ENCODE measurements at regions not wholly inside any gene's neighbourhood (a gene's known extent, or its start where the extent isn't known, plus 50 kb on each side); places are given as distances from the start of the nearest gene placed in this dataset.
"Not testable (repeated sequence)": the region's sequence is repeated elsewhere in the genome, so short reads cannot be mapped to it uniquely, and the experiment has no call there.

DNA sequence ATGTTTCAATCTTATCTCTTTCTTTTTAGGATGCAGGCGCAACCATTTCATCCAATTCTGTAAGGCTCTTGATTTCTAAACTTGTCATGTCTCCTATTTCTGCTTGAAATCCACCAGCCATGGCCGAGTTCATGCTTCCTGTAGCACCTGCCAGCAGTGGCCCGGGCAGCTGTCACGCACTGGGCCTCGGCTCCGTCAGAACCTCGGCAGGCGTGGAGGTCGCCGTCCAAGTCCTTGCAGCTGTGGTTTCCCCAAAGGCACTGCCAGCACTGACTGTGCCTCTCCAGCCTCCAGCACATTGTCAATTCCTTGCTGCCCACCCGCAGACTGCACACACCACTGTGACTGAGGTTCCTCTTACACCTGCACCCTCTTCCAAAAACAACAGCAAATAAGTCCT lies 188.7 kb upstream of the SALL3 start:
- DNase-seq (ENCODE audit: low spot score): no peak

DNA sequence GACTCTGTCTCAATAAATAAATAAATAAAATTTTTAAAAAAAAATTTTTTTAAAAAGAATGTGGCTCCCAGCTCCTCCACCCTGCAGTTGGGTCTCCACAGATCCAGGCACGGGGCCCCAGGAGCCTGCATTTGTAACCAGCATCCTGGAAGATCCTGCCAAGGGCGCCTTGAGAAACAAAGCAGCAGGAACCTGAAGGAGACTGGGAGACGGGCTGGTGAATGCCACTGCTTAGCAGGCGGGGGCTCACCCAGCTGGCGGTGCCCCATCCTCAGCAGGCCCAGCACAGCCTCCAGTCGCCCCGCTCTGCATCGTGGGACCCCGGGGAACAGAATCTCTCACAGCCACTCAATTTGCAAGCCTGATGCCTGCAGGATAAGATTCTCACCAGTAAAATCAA lies 187.5 kb upstream of the SALL3 start:
- DNase-seq (ENCODE audit: low spot score): no peak

DNA sequence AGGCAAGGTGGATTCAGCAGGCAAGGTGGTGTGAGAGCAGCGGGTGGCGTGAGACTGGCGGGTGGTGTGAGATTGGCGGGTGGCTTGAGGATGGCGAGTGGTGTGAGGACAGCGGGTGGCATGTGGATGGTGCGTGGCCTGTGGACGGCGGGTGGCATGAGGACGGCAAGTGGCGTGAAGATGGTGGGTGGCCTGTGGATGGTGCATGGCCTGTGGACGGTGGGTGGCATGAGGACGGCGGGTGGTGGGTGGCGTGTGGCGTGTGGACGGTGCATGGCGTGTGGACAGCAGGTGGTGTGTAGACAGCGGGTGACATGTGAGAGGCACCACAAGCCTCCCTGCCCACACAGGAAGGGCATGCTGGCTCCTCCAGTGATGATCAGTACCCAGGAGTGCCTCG lies 186.9 kb upstream of the SALL3 start:
- DNase-seq (ENCODE audit: low spot score): no peak

DNA sequence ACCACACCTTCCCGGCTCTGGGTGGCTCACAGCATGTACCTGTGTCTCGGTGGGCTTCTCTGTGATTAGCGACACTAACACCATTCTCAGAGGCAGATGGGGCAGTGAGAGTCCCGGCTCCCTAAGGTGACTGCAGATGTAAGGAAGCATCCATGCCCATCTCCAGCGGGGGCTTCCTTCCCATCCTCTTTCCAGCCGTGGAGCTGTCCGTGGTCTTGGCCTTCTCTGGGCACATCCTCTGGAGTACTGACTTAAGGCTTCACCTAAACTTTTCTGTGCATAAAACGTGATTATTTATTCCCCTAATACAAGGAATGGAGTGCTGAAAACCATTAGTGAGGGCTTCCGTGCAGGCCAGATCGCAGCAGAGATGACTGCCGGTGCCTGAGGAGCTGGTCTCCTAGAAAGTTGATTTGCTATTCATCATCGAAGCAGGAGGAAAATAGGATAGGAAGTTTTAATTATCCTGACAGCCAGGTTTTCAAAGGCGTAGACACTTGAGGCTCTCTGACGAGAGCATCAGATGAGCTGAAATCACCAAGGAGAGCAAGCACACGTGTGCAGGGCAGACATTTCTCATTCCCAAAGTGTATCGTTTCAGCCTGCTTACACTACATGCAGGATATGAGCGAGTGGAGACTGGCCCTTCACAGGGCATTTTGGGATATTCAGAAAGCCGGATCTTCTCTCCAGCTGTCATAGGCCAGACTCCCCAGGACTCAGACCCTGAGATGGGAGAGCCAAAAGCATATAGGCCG lies 186.1 kb upstream of the SALL3 start:
- DNase-seq (ENCODE audit: low spot score): no peak

GRCh38 chr18:78794071-78794430 lies 185.6 kb upstream of the SALL3 start:
- DNase-seq (ENCODE audit: low spot score): no peak

- DNase-seq (ENCODE audit: low spot score): no peak
Measured at GRCh38 chr18:78796693-78797455, 182.7 kb upstream of the SALL3 start.

DNA sequence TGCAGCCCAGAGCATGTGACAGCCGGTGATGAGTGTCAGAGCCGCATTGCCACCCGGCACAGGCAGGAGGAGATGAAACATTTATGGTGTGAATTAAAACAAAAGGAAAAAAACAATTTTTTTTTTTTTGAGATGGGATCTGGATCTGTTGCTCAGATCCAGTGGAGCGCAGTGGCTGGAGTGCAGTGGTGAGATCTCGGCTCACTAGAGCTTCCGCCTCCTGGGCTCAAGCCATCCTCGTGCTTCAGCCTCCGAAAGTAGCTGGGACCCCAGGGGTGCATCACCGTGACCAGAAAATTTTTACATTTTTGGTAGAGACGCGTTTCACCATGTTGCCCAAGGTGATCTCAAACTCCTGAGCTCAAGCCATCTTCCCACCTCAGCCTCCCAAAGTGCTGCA lies 182.1 kb upstream of the SALL3 start:
- no peak for DNase-seq (ENCODE audit: low spot score)

GRCh38 chr18:78798402-78799175 lies 181.0 kb upstream of the SALL3 start:
- DNase-seq (ENCODE audit: low spot score): no peak

DNA sequence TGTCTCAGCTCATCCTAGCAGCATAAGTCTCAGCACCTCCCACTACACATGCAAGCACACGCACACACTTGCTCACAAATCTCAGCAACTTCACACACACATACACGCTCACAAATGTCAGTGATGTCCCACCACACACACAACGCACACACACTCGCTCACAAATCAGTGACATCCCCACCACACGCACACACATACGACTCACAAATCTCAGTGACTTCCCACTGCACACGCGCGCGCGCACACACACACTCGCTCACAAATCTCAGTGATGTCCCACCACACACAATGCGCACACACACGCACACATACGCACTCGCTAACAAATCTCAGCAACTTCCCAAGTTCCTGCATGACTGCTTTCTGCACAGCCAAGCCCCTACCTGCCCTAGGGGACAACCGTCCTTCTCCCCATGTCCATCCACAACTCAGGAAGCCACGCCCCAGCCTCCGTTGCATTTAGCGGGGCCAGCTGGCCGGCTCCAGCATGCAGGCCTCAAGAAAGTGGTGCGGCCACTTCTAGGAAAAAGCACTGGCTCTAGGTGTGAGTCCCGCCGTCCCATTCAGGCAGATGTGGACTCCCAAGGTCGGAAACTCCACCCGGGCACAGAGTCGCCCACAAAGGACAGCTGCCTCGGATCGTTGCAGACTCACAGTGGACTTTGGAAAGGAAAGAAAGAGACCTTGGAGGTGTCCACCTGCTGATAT lies 180.1 kb upstream of the SALL3 start:
- no peak for DNase-seq (ENCODE audit: low spot score)

DNA sequence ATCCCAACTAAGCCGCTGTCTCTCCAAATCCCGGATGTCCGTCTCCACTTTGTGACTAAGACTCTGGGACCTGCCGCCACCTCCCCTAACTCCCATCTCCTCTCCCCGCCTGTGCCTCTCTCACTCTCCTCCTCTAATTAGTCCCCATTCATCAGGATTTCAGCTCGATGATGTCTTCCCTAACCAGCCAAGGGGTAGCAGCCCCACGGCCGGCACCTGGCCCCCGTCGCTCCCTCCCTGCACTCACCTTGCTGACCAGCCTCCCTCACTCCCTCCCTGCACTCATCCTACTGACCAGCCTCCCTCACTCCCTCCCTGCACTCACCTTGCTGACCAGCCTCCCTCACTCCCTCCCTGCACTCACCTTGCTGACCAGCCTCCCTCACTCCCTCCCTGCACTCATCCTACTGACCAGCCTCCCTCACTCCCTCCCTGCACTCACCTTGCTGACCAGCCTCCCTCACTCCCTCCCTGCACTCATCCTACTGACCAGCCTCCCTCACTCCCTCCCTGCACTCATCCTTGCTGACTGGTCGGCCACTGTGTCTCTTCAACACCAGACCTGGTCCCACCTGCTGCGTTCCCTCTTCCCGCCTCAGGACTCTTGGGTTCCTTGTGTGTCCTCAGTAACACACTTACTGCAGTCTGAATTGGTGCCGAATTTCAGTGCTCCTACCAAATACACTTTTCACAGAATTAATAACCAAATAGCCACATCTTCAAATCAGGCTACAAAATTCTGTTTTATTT lies 179.3 kb upstream of the SALL3 start:
- not testable (repeated sequence) for DNase-seq (ENCODE audit: low spot score)

- no peak for DNase-seq (ENCODE audit: low spot score)
Measured at GRCh38 chr18:78801011-78801410, 178.6 kb upstream of the SALL3 start.

- no peak for DNase-seq (ENCODE audit: low spot score)
Measured at GRCh38 chr18:78803104-78803503, 176.5 kb upstream of the SALL3 start.

GRCh38 chr18:78804206-78805030 lies 175.2 kb upstream of the SALL3 start:
- DNase-seq (ENCODE audit: low spot score): no peak

- DNase-seq (ENCODE audit: low spot score): peak; percentile 15
Measured at GRCh38 chr18:78805840-78806239, 173.8 kb upstream of the SALL3 start.

GRCh38 chr18:78807668-78808067 lies 171.9 kb upstream of the SALL3 start:
- DNase-seq (ENCODE audit: low spot score): no peak

GRCh38 chr18:78809845-78810244 lies 169.8 kb upstream of the SALL3 start:
- DNase-seq (ENCODE audit: low spot score): no peak

DNA sequence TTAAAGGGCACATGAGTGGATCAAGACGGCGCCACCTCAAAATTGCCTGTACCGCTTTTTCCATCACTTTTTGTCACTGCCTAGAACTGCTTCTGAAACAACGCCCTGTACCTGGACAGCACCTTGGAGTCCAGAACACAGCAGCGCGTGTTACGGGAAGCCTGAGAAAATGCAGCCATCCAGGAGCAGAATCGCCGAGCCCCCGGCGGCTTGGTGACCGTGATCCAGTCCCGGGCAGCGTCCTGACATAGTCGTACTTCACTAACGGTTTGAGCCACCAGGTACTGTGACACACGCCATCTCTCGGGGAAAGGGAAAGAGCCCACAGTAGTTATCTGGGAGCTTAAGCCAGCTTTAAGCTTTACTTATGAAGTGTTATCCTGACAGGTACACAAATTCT lies 168.9 kb upstream of the SALL3 start:
- no peak for DNase-seq (ENCODE audit: low spot score)

GRCh38 chr18:78812067-78812466 lies 167.6 kb upstream of the SALL3 start:
- no peak for DNase-seq (ENCODE audit: low spot score)

- DNase-seq (ENCODE audit: low spot score): no peak
Measured at GRCh38 chr18:78813156-78813555, 166.5 kb upstream of the SALL3 start.

DNA sequence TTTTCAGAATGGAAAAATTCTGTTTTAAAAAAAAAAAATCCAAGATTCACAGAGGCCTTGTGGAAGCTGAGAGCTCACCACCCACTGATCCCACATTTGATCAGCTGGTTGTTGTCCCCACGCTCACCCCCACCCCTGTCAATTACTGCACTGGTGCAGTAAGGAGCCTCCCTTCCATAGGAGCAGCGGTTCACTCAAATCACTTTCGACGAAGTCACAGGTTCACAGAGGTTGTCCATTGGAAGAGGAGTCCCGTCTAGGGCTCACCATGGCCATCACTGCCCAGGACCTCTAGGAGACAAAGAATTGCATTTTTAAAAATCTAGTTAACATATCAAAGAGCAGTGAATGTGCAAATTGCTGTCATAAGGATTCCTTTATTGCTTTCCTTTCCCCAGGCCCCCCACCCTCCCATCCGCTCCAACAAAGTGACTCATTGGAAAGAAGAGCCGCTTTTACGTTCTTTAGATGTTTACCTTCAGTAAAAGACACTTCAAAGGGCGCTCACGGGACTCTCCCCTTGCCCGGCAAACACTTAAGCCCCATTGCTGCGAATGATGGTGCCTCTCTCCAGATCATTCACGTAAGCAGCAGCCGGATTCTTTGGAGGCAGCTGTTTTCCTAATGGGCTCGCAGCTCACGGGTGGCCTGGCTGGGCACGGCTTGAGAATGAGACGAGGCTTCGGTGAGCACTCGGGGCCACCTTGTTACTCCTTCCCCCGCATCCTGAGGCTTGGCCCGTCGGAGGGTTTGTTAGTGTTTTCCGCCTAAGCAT lies 165.5 kb upstream of the SALL3 start:
- DNase-seq (ENCODE audit: low spot score): no peak

Data from globus pallidus (tissue), 1 donor.